ENCODE measurements at regions not wholly inside any gene's neighbourhood (a gene's known extent, or its start where the extent isn't known, plus 50 kb on each side); places are given as distances from the start of the nearest gene placed in this dataset.

DNA sequence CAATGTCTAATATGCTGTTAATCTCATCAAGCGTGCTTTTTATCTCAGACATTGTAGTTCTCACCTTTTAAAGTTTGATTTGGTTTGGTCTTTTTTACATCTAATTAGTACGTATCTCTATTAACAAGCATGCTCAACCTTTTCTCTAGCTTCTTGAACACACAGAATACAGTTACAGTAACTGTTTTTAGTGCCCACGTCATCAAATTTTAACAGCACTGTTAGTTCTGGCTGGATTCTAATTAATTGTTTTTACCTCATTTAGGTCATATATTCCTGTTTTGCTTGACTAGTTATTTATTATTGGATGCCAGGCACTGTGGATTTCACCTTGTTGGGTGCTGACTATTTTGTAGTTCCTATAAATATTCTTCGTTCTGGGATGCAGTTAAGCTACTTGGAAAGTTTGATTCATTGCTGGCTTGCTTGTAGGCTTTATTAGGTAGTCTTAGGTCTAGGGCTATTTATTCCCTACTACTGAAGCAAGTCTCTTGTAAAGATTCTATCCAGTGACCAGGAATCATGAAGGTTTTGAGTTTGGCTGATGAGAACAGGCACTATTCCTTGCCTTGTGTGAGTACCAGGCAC lies 263.0 kb downstream of the ETAA1 start:
- TF ChIP-seq, protein P1, sequence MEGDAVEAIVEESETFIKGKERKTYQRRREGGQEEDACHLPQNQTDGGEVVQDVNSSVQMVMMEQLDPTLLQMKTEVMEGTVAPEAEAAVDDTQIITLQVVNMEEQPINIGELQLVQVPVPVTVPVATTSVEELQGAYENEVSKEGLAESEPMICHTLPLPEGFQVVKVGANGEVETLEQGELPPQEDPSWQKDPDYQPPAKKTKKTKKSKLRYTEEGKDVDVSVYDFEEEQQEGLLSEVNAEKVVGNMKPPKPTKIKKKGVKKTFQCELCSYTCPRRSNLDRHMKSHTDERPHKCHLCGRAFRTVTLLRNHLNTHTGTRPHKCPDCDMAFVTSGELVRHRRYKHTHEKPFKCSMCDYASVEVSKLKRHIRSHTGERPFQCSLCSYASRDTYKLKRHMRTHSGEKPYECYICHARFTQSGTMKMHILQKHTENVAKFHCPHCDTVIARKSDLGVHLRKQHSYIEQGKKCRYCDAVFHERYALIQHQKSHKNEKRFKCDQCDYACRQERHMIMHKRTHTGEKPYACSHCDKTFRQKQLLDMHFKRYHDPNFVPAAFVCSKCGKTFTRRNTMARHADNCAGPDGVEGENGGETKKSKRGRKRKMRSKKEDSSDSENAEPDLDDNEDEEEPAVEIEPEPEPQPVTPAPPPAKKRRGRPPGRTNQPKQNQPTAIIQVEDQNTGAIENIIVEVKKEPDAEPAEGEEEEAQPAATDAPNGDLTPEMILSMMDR (IDR thresholded peaks at IDR 0.05; ENCODE audit: borderline replicate concordance, insufficient read depth, low read depth, low read length): no peak

DNA sequence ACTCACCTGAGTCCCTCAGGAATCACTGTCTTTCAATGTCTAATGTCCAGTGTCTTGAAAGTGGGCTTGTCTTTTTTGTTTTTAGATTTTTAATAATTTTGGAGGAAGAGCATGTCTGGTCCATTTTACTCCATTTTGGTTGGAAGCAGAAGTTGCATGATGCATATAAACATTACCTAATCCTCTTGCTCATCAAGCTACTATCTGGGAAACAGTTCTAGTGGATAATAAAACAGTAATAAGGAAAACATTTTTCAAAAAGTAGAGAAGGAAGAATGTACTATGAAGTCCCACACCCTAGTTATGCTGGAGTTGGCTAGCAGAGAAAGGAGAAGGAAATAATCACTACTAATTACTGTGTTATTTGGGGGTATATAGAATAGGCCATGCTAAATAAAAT lies 263.7 kb downstream of the ETAA1 start:
- no peak overlapping the region for H3K4me3 ChIP-seq (ENCODE audit: low read depth, low read length)
- TF ChIP-seq, protein P1 (IDR thresholded peaks at IDR 0.05; ENCODE audit: borderline replicate concordance, insufficient read depth, low read depth, low read length): no peak

More for the DNA sequence above, 263.0 kb downstream of the ETAA1 start:
- H3K4me3 ChIP-seq (ENCODE audit: low read depth, low read length): no peak overlapping the region

DNA sequence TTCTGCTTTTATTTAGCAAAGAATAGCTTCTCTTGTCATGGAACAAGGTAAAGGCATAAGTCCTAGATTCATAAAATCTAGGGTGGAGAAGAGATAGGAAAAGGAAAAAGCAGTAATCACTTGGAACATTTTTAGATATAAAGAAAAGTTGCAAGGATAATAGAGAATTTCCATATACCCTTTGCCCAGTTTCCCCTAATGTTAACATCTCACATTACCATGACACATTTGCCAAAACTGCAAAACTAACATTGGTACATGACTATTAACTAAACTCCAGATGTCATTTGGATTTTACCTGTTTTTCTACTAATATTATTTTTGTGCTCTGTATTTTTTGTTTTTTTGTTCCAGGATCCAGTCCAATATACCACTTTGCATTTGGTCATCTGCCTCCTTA lies 265.1 kb downstream of the ETAA1 start:
- no peak overlapping the region for H3K4me3 ChIP-seq (ENCODE audit: low read depth, low read length)
- TF ChIP-seq, protein P1 (IDR thresholded peaks at IDR 0.05; ENCODE audit: borderline replicate concordance, insufficient read depth, low read depth, low read length): no peak

DNA sequence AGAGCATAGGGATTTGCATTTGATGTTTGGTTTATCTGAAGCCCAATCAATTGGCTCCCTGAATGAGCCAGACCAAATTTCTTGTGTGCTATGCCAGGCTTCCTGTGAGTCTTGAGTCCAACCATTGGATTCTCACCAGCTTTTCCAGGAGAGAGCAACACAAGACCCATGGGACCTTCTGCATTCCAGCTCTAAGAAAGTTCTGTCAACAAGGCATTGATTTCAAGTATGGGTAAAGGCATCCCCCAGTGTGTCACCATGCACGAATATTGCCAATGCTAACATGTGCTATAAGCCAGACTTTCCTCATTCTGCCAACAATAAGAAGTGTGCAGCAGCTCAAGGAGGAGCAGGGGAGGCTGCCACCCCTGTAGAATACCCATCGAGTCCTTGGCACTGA lies 266.6 kb downstream of the ETAA1 start:
- TF ChIP-seq, protein P1 (IDR thresholded peaks at IDR 0.05; ENCODE audit: borderline replicate concordance, insufficient read depth, low read depth, low read length): no peak
- H3K4me3 ChIP-seq (ENCODE audit: low read depth, low read length): no peak overlapping the region

DNA sequence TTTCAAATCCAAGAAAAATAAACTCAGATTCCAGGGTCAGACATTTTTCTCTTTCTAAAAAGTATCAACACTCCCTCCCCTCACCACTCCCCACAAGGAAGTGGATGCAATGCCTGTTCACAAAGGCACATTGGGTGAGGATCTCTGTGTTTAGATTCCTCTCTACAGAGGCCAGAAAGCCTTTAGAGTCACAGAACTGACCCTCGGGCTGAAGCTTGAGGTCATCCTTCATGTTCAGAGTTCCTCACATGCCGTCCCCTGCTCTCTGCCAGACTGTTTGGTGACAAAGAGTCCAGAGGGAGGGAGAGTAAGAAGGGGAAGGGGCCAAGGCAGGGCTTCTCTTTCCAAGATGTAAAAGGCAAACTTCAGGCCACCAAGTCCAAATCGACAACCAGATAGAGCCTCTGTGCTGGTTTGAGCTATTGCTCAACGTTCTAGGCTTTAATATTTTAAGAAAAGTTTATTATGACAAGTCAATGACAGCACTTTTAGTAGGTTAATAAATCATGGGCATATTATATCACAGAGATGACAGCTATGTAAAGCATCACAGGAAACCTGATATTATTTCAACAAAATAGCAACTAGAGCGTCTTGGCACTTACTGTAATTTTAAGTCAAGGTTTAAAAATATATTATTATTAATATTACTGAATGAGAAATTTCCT lies 269.4 kb downstream of the ETAA1 start:
- H3K4me3 ChIP-seq (ENCODE audit: low read depth, low read length): no peak overlapping the region
- TF ChIP-seq, protein P1 (IDR thresholded peaks at IDR 0.05; ENCODE audit: borderline replicate concordance, insufficient read depth, low read depth, low read length): no peak

DNA sequence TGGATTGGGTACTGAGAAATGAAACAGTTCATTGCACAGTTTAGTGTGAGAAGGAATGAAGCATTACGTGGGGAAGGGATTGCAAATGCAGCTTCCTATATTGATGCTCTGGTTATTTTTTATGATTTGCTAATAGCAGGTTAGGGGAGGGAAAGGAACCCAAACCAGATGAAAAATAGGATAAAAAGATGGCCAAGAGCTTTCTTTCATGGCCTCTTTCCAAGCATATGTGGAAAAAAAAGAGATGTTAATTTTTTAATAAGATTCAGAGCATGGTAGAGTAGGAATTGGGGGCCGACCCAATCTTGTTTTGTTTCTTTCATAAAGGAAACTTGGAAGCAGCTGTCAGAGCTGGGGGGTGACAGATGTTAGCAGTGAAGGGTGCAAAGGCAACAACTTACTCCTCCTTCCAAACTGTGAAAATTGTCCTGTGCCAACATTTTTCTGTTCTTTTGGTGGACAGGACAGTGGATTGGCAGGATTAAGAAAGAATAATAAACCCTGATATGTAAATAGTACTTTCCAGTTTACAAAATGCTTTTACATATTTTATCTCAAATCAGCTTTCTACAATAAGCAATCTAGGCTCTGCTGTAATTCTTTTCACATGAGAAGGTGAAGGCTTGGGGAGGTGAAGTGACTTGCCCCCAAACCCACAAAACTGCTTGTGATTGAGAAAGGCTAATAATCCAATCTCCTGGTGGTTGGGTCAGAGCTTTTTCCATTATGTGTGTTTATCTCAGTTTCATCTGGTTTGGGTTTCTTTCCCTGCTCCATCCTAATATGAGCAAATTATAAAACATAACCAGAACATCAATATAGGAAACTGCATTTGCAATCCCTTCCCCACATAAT lies 270.1 kb downstream of the ETAA1 start:
- TF ChIP-seq, protein P1 (IDR thresholded peaks at IDR 0.05; ENCODE audit: borderline replicate concordance, insufficient read depth, low read depth, low read length): no peak
- H3K4me3 ChIP-seq (ENCODE audit: low read depth, low read length): no peak overlapping the region
